HEK293T (cell line): ENCODE measurements at regions not wholly inside any gene's neighbourhood (a gene's known extent, or its start where the extent isn't known, plus 50 kb on each side); places are given as distances from the start of the nearest gene placed in this dataset.

Source experiments
- BHLHE40 ChIP-seq: fragments of 450-650 bp; IDR thresholded peaks from 2 replicates; pipeline ENCODE4 v1.6.1; 2016; ENCODE audit warnings: mild to moderate bottlenecking, moderate library complexity, borderline replicate concordance
- ELF4 ChIP-seq: fragments of 450-650 bp; IDR thresholded peaks from 2 replicates; pipeline ENCODE4 v1.6.1; 2017; ENCODE audit warnings: antibody characterized with exemption
- FOXA1 ChIP-seq: fragments of 450-650 bp; IDR thresholded peaks from 2 replicates; pipeline ENCODE4 v1.6.1; 2016; ENCODE audit warnings: mild to moderate bottlenecking
- FOXK2 ChIP-seq: fragments of 450-650 bp; IDR thresholded peaks from 2 replicates; pipeline ENCODE4 v1.6.1; 2016; ENCODE audit warnings: mild to moderate bottlenecking
- FOXM1 ChIP-seq: fragments of 450-650 bp; IDR thresholded peaks from 2 replicates; pipeline ENCODE4 v1.6.1; 2017; ENCODE audit warnings: mild to moderate bottlenecking, borderline replicate concordance
- LEF1 ChIP-seq: fragments of 450-650 bp; IDR thresholded peaks from 2 replicates; pipeline ENCODE4 v1.6.1; 2017; ENCODE audit warnings: mild to moderate bottlenecking, borderline replicate concordance
- NFRKB ChIP-seq: fragments of 450-650 bp; IDR thresholded peaks from 2 replicates; pipeline ENCODE4 v1.6.1; 2016; ENCODE audit warnings: mild to moderate bottlenecking, moderate library complexity
- SP1 ChIP-seq: fragments of 450-650 bp; IDR thresholded peaks from 2 replicates; pipeline ENCODE4 v1.6.1; 2017
- SUZ12 ChIP-seq: fragments of 450-650 bp; IDR thresholded peaks from 2 replicates; pipeline ENCODE4 v1.6.1; 2016; ENCODE audit warnings: mild to moderate bottlenecking
- TARDBP ChIP-seq: fragments of 450-650 bp; IDR thresholded peaks from 2 replicates; pipeline ENCODE4 v1.6.1; 2016
- TF ChIP-seq, protein P1 (sequence below): fragments of 450-650 bp; IDR thresholded peaks from 2 replicates; pipeline ENCODE4 v1.6.1; 2016

DNA sequence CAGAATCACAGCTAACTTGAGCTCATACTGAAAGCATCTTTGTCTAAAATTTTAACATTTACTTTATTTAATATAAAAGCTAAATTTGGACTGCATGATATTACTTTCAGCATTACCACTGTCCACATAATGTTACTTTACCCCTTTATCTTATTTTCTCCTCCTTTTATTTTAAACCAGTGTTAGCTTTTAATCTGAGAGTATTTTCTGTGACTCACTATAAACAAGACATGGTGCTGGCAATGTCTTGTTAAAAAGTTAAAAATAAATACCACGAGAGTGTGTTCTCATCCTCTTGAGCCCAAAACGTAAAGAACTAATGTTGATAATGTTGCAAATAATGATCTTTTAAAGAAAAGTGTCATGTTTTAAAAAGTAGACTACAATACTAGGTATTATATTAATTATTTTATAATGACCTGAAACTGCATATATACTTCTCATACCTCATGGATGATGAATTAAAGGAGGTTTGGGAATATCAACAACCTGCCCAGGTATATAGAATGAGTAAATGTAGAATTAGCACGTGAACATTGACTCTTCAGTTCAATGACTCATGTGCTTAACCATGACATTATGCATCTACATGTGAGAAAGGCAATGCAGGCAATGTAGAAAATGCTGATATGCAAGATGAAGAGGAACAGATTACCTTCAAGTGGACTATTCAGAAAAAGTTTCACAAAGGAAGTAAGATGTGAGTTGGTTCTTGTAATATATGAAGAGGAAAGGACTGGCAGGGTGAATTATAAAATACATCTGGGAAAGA is 454.1 kb upstream of the ADGRL3 start:
- TF ChIP-seq LEF1 (no peak), FOXA1 (no peak), FOXM1 (no peak), ELF4 (no peak), NFRKB (no peak), SUZ12 (no peak), SP1 (no peak), FOXK2 (no peak), TARDBP (no peak), BHLHE40 (no peak)
- TF ChIP-seq, protein P1, sequence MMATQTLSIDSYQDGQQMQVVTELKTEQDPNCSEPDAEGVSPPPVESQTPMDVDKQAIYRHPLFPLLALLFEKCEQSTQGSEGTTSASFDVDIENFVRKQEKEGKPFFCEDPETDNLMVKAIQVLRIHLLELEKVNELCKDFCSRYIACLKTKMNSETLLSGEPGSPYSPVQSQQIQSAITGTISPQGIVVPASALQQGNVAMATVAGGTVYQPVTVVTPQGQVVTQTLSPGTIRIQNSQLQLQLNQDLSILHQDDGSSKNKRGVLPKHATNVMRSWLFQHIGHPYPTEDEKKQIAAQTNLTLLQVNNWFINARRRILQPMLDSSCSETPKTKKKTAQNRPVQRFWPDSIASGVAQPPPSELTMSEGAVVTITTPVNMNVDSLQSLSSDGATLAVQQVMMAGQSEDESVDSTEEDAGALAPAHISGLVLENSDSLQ = no peak
